GM21423 (cell line): ENCODE measurements at regions not wholly inside any gene's neighbourhood (a gene's known extent, or its start where the extent isn't known, plus 50 kb on each side); places are given as distances from the start of the nearest gene placed in this dataset.
"Not testable (repeated sequence)": the region's sequence is repeated elsewhere in the genome, so short reads cannot be mapped to it uniquely, and the experiment has no call there.

ENCODE experiments used
- ATAC-seq: cut with Tn5 transposase; IDR thresholded peaks from one replicate; pipeline ENCODE4 v1.9.1; 2021; ENCODE audit warnings: mild to moderate bottlenecking, moderate library complexity; ENCODE audit not compliant: unreplicated experiment

DNA sequence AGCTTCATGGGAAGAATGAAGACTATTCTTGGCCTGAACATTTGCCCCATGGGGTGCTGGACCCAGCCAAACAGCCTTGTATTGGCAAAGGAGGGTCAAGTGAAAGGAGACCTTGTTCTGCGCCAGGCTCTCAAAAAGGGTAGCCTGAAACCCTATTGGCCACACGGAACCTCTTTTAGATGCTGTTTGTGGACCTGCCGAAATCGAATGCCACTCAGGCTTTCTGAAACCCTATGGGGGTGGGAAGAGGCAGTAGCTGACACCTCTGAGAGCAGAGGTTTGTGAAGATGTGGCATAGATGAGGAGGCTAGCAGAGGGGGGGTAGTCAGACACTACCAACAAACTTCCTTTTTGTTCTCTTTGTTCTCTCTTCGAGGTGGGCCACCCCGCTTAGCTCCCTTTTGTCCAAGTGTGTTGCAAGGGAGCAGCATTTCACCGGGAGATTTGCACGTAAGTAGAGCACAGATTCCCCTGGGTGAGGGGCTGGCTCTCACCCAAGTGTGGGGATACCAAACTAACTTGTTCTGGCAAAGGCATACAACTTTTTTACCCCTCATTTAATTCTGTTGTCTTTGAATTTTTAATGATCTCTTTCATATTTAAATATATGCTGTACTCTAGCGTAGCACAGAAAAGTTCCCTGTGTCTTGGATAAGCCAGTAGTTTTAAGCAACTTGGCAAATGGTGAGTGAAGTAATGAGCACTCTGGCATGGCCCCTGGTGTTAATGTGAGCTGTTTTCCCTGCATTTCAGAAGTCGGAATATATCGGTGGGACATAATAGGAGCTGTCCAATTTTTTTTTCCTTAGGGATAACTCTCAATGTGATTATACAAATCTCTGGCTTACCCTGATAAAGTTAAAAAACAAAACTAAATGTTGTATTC is 107.7 kb downstream of the SEPTIN7 start:
- ATAC-seq = no peak

DNA sequence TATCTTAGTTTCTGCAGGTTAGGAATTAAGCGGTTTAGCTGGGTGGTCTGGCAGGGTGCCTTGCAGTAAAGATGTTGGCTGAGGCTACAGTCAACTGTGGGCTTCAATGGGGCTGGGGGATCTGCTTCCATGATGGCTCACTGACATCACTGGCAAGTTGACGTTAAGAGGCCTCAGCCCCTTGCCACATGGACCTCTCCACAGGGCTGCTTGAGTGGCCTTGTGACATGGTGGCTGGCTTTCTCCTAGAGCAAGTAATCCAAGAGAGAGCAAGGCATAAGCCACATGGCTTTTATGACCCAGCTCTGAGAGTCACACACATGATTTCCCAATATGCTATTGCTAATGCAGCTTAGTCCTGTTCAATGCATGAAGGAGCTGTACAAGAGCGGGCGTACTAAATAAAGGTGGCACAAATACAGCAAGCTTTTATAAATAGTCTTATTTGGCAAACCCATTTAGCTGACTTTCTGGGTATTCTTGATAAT is 109.1 kb downstream of the SEPTIN7 start:
- no peak for ATAC-seq

GRCh38 chr7:35910621-35911020 is 109.8 kb downstream of the SEPTIN7 start:
- not testable (repeated sequence) for ATAC-seq

- not testable (repeated sequence) for ATAC-seq
Observed at GRCh38 chr7:35913350-35913749, 112.5 kb downstream of the SEPTIN7 start.

- not testable (repeated sequence) for ATAC-seq
Observed at GRCh38 chr7:35914214-35914613, 113.4 kb downstream of the SEPTIN7 start.

- ATAC-seq = not testable (repeated sequence)
Observed at GRCh38 chr7:35915247-35915955, 114.5 kb downstream of the SEPTIN7 start.

DNA sequence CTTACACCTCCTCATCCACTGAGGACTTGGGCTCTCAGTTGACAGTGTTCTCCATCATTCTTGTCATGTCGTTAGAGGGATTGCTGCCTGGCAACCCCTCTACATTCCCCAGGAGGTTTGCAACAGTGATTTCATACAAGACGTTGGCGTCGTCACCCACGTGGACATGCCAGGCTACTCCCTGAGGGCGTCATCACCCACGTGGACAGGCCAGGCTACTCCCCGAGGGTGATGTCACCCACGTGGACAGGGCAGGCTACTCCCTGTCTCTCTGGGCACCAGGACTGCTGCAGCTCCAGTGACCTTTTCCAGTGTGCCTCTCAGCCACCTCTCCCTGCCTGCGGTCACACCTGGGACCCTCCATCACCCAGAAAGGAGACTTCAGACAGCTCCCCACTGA is 117.4 kb downstream of the SEPTIN7 start:
- ATAC-seq = not testable (repeated sequence)

GRCh38 chr7:35919607-35920006 is 118.8 kb downstream of the SEPTIN7 start:
- peak; percentile 75 for ATAC-seq

GRCh38 chr7:35921338-35921737 is 120.5 kb downstream of the SEPTIN7 start:
- not testable (repeated sequence) for ATAC-seq

- not testable (repeated sequence) for ATAC-seq
Observed at GRCh38 chr7:35924668-35925067, 123.8 kb downstream of the SEPTIN7 start.

GRCh38 chr7:35926966-35927365 is 126.1 kb downstream of the SEPTIN7 start:
- ATAC-seq = not testable (repeated sequence)

DNA sequence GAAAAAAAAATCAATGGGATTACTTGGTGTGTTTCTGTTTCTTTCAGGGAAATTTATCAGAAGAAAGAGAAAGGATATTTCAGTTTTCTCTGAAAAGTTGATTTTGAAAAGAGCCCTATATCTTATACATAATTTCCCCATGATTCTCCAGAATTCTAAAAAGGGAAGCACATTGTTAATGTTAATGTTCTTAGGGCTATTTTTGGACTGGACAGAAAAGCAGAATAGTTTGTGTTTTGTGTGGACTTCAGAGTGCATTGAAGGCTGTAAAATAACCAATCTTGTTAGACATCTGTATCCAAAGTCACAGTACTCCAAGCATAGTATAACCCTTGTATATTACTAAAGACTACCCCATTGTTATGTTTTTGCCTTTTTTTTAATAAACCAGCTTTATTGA is 130.3 kb downstream of the SEPTIN7 start:
- ATAC-seq = not testable (repeated sequence)

GRCh38 chr7:35931551-35931950 is 130.7 kb downstream of the SEPTIN7 start:
- ATAC-seq = not testable (repeated sequence)

GRCh38 chr7:35940695-35941094 is 139.8 kb downstream of the SEPTIN7 start:
- ATAC-seq = not testable (repeated sequence)

GRCh38 chr7:35945621-35946020 is 144.8 kb downstream of the SEPTIN7 start:
- not testable (repeated sequence) for ATAC-seq

DNA sequence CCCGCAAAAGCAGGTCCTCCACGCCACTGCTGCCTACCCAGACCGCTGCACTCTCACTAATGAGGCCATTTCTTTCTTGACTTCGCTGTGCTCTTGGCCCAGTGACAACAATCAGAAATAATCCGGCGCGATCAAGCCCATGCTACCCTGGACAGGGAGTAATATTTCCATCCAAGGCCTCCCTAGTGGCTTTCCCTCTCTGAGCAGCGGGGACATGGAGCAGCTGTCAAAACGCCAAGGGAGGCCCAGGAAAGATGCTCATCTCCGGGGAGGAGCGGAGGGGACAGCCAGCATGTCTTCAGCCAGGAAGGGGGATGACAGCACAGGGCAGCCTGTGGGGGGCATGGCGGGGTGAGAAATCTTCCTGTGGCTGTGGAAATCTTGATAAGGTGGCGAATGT is 154.9 kb downstream of the SEPTIN7 start:
- ATAC-seq = not testable (repeated sequence)

DNA sequence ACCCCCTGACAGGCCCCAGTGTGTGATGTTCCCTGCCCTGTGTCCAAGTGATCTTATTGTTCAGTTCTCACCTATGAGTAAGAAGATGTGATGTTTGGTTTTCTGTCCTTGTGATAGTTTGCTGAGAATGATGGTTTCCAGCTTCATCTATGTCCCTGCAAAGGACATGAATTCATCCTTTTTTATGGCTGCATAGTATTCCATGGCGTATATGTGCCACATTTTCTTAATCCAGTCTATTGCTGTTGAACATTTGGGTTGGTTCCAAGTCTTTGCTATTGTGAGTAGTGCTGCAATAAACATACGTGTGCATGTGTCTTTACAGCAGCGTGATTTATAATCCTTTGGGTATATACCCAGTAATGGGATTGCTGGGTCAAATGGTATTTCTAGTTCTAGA is 156.1 kb downstream of the SEPTIN7 start:
- not testable (repeated sequence) for ATAC-seq

DNA sequence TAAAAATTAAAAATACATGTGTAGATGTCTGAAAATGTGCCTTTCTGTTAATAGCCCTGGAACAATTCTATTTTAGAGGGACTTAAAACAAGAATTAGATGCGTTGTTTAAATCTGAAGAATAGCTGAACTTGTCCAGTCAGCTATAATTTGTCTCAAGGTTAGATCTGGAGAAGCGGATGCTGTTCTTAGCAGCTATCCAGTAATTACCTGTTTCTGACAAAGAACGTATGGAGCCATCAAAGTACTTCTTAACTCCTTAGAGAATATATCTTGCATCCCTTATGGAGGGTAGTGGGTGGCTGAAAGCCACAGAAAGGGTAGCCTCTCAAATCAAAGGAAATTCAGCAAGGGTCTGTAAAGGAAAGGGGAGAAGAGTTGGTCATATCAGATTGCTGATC is 160.4 kb downstream of the SEPTIN7 start:
- ATAC-seq = not testable (repeated sequence)

DNA sequence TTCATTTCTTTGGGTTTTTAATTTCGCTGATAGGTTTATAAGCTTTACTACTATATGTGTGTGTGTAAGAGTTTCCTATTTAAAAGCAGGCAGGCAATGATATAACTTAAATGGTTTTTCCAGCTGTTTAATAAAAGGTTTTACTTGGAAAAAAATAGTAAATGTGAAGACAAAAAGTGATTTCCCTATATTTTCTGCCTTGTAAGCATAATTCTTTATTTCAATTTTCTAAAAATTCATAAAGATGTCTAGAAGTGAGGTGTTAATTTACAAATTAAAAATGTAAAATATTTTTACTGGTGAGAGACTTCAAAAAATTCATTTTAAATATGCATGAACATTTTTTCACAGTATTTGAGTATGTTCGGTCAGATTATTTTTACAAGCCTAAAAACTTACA is 161.8 kb downstream of the SEPTIN7 start:
- not testable (repeated sequence) for ATAC-seq

- ATAC-seq = no peak
Observed at GRCh38 chr7:35967366-35968139, 166.7 kb downstream of the SEPTIN7 start.
